ENCODE measurements at regions not wholly inside any gene's neighbourhood (a gene's known extent, or its start where the extent isn't known, plus 50 kb on each side); places are given as distances from the start of the nearest gene placed in this dataset.

GRCh38 chr10:59082249-59082648 lies 94.2 kb upstream of the PHYHIPL start:
- no peak overlapping the region for H3K27ac Mint-ChIP-seq
- CTCF ChIA-PET, result no interaction called here

DNA sequence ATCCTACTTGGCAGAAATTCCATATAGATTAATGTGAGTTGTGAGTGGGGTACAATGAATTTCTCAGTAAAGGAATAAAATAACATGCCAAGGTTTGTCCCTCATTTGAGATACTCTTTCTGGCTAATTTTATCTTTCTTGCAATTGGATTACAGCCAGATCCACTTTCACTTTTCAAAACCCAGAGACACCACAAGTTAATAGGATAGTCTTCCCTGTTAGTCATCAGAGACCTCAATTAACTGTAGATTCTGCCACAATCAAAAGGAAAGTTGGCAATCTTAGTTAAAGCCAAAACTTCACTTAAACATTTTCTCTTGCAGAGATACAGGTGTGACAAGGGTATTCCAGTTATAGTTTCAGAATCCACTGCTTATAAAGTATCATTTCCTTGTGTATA lies 91.4 kb upstream of the PHYHIPL start:
- ATAC-seq (no peak), DNase-seq (ENCODE audit: low spot score) (no peak)
- no peaks in the 10 kb centered on the region for H3K27me3 Mint-ChIP-seq (ENCODE audit: low read depth)
- CTCF ChIA-PET, result no interaction called here
- no peaks in the 10 kb centered on the region for H3K36me3 Mint-ChIP-seq
- no peaks in the 10 kb centered on the region for H3K4me1 Mint-ChIP-seq
- no peak overlapping the region for H3K27ac Mint-ChIP-seq
- H3K9me3 Mint-ChIP-seq, result no peaks in the 10 kb centered on the region
- POLR2A ChIA-PET, result no interaction called here
- no peak overlapping the region for H3K4me3 Mint-ChIP-seq
- TF ChIP-seq ZNF671 (CRISPR knock-in tag; IDR thresholded peaks at IDR 0.05) (no peak), ZNF138 (CRISPR knock-in tag; conservative IDR thresholded peaks at IDR 0.05) (no peak), KAT7 (CRISPR knock-in tag; IDR thresholded peaks at IDR 0.05; ENCODE audit: borderline replicate concordance) (no peak), AR (CRISPR knock-in tag; IDR thresholded peaks at IDR 0.05) (no peak), CBFB (CRISPR knock-in tag; IDR thresholded peaks at IDR 0.05; ENCODE audit: low read depth) (no peak), MXD4 (CRISPR knock-in tag; IDR thresholded peaks at IDR 0.05; ENCODE audit: borderline replicate concordance) (no peak), ZBTB21 (CRISPR knock-in tag; IDR thresholded peaks at IDR 0.05; ENCODE audit: borderline replicate concordance) (no peak), IRF1 (CRISPR knock-in tag; IDR thresholded peaks at IDR 0.05) (no peak)

More at GRCh38 chr10:59082249-59082648, 94.2 kb upstream of the PHYHIPL start:
- Mint-ChIP-seq H3K4me3 (no peak overlapping the region), H3K36me3 (no peaks in the 10 kb centered on the region), H3K9me3 (no peaks in the 10 kb centered on the region), H3K27me3 (ENCODE audit: low read depth) (no peaks in the 10 kb centered on the region), H3K4me1 (no peaks in the 10 kb centered on the region)
- TF ChIP-seq ETV6 (CRISPR knock-in tag; IDR thresholded peaks at IDR 0.05) (no peak), JUN (CRISPR knock-in tag; IDR thresholded peaks at IDR 0.05) (no peak), SMAD4 (CRISPR knock-in tag; IDR thresholded peaks at IDR 0.05) (no peak), SP1 (CRISPR knock-in tag; conservative IDR thresholded peaks at IDR 0.05) (no peak), IRF2 (CRISPR knock-in tag; IDR thresholded peaks at IDR 0.05; ENCODE audit: borderline replicate concordance, low read depth) (no peak), ZNF416 (CRISPR knock-in tag; IDR thresholded peaks at IDR 0.05) (no peak), GTF2I (CRISPR knock-in tag; conservative IDR thresholded peaks at IDR 0.05) (no peak), OVOL2 (CRISPR knock-in tag; IDR thresholded peaks at IDR 0.05; ENCODE audit: borderline replicate concordance) (no peak)
- TF ChIP-seq, protein P1, sequence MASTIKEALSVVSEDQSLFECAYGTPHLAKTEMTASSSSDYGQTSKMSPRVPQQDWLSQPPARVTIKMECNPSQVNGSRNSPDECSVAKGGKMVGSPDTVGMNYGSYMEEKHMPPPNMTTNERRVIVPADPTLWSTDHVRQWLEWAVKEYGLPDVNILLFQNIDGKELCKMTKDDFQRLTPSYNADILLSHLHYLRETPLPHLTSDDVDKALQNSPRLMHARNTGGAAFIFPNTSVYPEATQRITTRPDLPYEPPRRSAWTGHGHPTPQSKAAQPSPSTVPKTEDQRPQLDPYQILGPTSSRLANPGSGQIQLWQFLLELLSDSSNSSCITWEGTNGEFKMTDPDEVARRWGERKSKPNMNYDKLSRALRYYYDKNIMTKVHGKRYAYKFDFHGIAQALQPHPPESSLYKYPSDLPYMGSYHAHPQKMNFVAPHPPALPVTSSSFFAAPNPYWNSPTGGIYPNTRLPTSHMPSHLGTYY (CRISPR knock-in tag; IDR thresholded peaks at IDR 0.05), result no peak
- TF ChIP-seq, protein P2, sequence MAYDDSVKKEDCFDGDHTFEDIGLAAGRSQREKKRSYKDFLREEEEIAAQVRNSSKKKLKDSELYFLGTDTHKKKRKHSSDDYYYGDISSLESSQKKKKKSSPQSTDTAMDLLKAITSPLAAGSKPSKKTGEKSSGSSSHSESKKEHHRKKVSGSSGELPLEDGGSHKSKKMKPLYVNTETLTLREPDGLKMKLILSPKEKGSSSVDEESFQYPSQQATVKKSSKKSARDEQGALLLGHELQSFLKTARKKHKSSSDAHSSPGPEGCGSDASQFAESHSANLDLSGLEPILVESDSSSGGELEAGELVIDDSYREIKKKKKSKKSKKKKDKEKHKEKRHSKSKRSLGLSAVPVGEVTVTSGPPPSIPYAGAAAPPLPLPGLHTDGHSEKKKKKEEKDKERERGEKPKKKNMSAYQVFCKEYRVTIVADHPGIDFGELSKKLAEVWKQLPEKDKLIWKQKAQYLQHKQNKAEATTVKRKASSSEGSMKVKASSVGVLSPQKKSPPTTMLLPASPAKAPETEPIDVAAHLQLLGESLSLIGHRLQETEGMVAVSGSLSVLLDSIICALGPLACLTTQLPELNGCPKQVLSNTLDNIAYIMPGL (CRISPR knock-in tag; IDR thresholded peaks at IDR 0.05), result no peak
- no peak for ATAC-seq
- POLR2A ChIA-PET, result no interaction called here
- DNase-seq (ENCODE audit: low spot score), result no peak
